AG04450 (cell line): ENCODE measurements at regions not wholly inside any gene's neighbourhood (a gene's known extent, or its start where the extent isn't known, plus 50 kb on each side); places are given as distances from the start of the nearest gene placed in this dataset.

ENCODE experiments used
- CTCF ChIA-PET: fragments of 300-600, 350-600 bp; formaldehyde crosslinking; extraction: SDS; loops from one replicate; lab custom pipeline; 2022; ENCODE audit warnings: antibody characterized with exemption, inconsistent platforms; lab: Charles Lee
- POLR2A ChIA-PET: fragments of 350-600 bp; formaldehyde crosslinking; extraction: SDS; loops from one replicate; lab custom pipeline; 2021; ENCODE audit warnings: antibody characterized with exemption, inconsistent platforms; lab: Yijun Ruan, JAX
- DNase-seq: peaks from one replicate; pipeline ENCODE4 v3.0.0-alpha.2; 2011; ENCODE audit warnings: low read depth, low spot score
- H3K27ac ChIP-seq: one replicate; pipeline ENCODE4 v1.5.1; 2012; ENCODE audit warnings: low read depth, low read length, control low read depth
- H3K27me3 ChIP-seq: one replicate; pipeline ENCODE4 v1.6.0; 2012; ENCODE audit warnings: low read length; ENCODE audit not compliant: control insufficient read depth, insufficient read depth
- H3K4me3 ChIP-seq: 2 replicates; pipeline ENCODE4 v1.5.1; 2011; ENCODE audit warnings: mild to moderate bottlenecking, low read depth, low read length, control low read depth
- H3K9me3 ChIP-seq: 2 replicates; pipeline ENCODE4 v1.5.1; 2012; ENCODE audit warnings: low read length; ENCODE audit not compliant: control insufficient read depth, insufficient read depth
- TF ChIP-seq, protein P1 (sequence below): IDR thresholded peaks from 2 replicates; pipeline ENCODE4 v1.5.1; 2011; ENCODE audit warnings: low read depth, low read length, control low read depth, inconsistent platforms

DNA sequence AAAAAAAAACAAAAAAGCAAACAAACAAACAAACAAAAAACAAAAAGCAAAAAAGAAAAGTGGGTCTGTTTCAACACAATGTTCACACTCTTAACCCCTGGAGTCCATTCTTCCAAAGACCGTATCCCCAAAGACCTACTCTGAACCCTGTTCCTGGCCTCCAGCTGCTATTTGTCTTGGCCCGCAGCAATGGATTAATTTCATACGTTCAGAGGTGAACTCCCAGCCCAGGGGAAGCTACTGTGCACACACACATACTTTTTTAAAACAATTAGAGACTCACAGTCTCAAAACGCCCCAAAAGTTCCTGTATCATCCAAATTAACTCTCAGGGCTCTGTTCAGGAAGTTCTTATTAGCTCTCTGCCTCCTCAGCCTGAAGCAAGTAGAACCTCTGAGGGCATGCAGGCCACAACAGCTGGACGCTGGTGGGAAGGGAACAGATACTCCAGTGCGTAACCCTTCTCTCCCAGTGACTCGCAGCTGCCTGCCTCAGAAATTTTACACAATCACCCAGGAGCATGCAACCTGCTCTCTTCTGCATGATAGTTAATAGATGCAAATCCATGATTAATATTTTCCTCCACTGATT is 395.4 kb downstream of the RRAGC start:
- DNase-seq: no peak
- Histone ChIP-seq H3K9me3 (no peaks in the 10 kb centered on the region), H3K27me3 (peaks cover 2% of the 10 kb centered on the region), H3K27ac (no peak overlapping the region), H3K4me3 (no peak overlapping the region)
- TF ChIP-seq, protein P1, sequence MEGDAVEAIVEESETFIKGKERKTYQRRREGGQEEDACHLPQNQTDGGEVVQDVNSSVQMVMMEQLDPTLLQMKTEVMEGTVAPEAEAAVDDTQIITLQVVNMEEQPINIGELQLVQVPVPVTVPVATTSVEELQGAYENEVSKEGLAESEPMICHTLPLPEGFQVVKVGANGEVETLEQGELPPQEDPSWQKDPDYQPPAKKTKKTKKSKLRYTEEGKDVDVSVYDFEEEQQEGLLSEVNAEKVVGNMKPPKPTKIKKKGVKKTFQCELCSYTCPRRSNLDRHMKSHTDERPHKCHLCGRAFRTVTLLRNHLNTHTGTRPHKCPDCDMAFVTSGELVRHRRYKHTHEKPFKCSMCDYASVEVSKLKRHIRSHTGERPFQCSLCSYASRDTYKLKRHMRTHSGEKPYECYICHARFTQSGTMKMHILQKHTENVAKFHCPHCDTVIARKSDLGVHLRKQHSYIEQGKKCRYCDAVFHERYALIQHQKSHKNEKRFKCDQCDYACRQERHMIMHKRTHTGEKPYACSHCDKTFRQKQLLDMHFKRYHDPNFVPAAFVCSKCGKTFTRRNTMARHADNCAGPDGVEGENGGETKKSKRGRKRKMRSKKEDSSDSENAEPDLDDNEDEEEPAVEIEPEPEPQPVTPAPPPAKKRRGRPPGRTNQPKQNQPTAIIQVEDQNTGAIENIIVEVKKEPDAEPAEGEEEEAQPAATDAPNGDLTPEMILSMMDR: no peak
- POLR2A ChIA-PET: interaction anchor here (0.7 kb wide), 1 partner anchor 325 kb away, joined by 3 read pairs; no protein-coding TSS in a partner anchor
- CTCF ChIA-PET: no interaction called here

DNA sequence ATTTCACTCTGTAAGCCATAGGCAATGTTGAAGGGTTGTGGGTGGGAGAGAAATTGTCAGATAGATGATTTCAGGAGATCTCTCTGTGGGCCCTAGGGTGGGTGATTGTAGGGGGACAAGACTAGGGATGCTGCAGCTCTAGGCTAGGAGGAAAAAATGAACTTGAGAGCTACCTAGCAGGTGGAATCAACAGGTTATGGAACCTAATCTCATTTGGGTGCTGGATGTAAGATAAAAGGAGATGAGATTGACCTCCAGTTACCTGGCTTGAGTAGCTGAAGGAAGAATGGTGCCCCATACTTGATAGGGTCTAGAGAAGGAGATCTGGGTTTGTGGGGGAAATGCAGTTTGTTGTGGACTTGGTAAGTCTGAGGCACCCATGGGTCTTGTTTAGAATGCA is 396.5 kb downstream of the RRAGC start:
- Histone ChIP-seq H3K27me3 (peaks cover 2% of the 10 kb centered on the region), H3K4me3 (no peak overlapping the region), H3K9me3 (no peaks in the 10 kb centered on the region), H3K27ac (no peak overlapping the region)
- ChIA-PET CTCF (no interaction called here), POLR2A (no interaction called here)
- DNase-seq: no peak
- TF ChIP-seq, protein P1: no peak

DNA sequence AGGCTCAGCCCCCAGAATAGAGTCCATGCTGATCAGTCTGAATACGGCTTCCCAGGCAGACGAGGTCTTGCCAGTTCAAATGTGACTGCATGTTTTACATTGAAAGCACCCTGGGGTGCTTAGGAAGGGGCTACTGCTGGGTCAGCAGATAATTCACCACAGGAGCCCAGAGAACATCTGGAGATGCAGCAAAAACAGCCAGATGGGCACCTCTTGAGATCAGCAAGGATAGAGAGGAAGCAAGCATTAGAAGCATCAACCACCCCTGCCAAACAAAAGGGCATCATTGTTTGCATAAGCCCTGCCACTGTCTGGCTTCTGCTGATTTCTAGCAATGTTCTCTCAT is 403.1 kb downstream of the RRAGC start:
- TF ChIP-seq, protein P1: no peak
- ChIA-PET POLR2A (no interaction called here), CTCF (no interaction called here)
- no peak overlapping the region for H3K4me3 ChIP-seq
- no peaks in the 10 kb centered on the region for H3K9me3 ChIP-seq
- no peak for DNase-seq
- no peak overlapping the region for H3K27ac ChIP-seq
- H3K27me3 ChIP-seq: no peaks in the 10 kb centered on the region

GRCh38 chr1:38455829-38456530 is 403.6 kb downstream of the RRAGC start:
- TF ChIP-seq, protein P1: no peak
- ChIA-PET POLR2A (no interaction called here), CTCF (no interaction called here)
- Histone ChIP-seq H3K9me3 (no peaks in the 10 kb centered on the region), H3K27ac (no peak overlapping the region), H3K27me3 (no peaks in the 10 kb centered on the region), H3K4me3 (no peak overlapping the region)
- no peak for DNase-seq

- no peak overlapping the region for H3K27ac ChIP-seq
- no peaks in the 10 kb centered on the region for H3K27me3 ChIP-seq
- CTCF ChIA-PET: no interaction called here
- no peak overlapping the region for H3K4me3 ChIP-seq
- TF ChIP-seq, protein P1: no peak
- no peaks in the 10 kb centered on the region for H3K9me3 ChIP-seq
- POLR2A ChIA-PET: no interaction called here
- no peak for DNase-seq
Measured at GRCh38 chr1:38454749-38455441, 404.7 kb downstream of the RRAGC start.
